OCI-LY7 (cell line): ENCODE measurements at regions not wholly inside any gene's neighbourhood (a gene's known extent, or its start where the extent isn't known, plus 50 kb on each side); places are given as distances from the start of the nearest gene placed in this dataset.

Source experiments
- CTCF ChIP-seq: fragments of 200-600 bp; sonication (generic); conservative IDR thresholded peaks from 2 replicates; pipeline ENCODE4 v1.5.1; 2014; ENCODE audit warnings: mild to moderate bottlenecking, antibody characterized with exemption, low read length, moderate library complexity, mixed read lengths
- EZH2phosphoT487 ChIP-seq: fragments of 200-600 bp; sonication (generic); IDR thresholded peaks from 2 replicates; pipeline ENCODE4 v1.6.1; 2018; ENCODE audit warnings: low read depth, borderline replicate concordance, mild to moderate bottlenecking, mixed run types, antibody characterized with exemption, low read length, moderate library complexity, mixed read lengths

- TF ChIP-seq CTCF = no peak
- TF ChIP-seq EZH2phosphoT487 = no peak
These were observed 87.4 kb upstream of the ID4 start for GRCh38 chr6:19749722-19750121.
